ENCODE measurements at regions not wholly inside any gene's neighbourhood (a gene's known extent, or its start where the extent isn't known, plus 50 kb on each side); places are given as distances from the start of the nearest gene placed in this dataset.

DNA sequence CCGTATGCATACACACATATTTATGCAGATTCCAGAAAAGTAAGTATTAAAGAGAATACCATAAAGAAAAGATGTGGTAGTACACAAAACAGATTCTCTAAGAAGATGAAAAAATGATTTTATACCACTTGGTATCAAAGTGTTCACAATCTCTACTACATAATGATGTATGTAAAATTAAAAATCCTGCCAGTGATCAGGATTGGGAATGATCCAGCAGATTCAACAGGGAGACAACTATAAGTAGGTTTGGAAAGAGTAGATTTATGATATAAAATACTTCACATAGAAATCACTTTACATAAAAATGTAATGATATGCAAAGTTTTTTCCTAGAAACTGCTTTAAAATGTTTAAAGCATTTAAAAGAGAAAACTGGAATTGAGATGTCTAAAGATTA lies 447.0 kb downstream of the CNTNAP4 start:
- DNase-seq: no peak

DNA sequence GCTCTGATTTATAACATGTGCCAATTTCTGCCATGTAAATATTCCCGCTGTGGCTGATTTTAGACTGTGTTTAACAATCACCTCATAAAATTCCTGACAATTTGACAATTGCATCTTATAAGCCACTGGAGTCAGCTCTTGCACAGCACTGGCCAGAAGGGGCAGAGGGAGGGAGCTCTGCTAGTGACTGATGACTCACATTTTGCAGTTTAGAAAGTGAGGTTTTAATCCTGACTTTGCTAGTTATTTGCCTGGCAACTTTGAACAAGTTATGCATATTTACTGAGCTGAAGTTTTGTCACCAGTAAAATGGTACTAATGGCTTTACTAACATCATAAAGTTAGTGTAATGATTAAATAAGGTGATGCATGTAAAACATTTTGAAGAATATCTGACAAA lies 452.3 kb downstream of the CNTNAP4 start:
- DNase-seq: no peak

DNA sequence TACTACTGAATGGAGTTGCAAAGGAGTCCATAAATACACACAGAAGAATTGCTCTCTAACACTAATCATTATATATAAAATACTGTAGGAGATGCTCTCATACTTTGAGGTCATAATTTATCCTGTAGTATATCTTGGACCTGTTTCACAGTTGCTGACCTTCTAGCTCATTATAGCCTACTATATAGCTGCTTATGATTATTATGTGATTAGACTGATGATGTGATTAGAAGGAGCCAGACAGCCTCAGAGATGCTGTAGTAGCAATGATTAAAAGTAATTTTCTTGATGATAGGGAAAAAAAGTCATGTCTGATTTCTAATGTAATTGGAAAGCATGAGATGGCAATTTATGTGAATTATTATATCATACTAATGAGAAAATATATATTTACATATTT lies 455.7 kb downstream of the CNTNAP4 start:
- no peak for DNase-seq

DNA sequence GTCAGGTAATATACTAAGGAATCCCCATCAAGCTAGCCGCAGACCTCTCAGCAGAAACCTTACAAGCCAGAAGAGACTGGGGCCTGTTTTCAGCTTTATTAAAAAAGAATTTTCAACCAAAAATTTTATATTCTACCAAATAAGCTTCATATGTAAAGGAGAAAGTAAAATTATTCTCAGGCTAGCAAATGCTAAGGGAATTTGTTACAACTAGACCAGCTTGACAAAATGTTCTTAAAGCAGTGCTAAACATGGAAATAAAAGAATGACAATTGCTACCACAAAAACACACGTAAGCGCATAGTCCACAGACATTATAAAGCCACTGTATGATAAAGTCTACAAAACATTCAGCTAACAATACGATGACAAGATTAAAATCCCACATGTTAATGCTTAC lies 449.4 kb upstream of the MON1B start:
- DNase-seq: no peak

DNA sequence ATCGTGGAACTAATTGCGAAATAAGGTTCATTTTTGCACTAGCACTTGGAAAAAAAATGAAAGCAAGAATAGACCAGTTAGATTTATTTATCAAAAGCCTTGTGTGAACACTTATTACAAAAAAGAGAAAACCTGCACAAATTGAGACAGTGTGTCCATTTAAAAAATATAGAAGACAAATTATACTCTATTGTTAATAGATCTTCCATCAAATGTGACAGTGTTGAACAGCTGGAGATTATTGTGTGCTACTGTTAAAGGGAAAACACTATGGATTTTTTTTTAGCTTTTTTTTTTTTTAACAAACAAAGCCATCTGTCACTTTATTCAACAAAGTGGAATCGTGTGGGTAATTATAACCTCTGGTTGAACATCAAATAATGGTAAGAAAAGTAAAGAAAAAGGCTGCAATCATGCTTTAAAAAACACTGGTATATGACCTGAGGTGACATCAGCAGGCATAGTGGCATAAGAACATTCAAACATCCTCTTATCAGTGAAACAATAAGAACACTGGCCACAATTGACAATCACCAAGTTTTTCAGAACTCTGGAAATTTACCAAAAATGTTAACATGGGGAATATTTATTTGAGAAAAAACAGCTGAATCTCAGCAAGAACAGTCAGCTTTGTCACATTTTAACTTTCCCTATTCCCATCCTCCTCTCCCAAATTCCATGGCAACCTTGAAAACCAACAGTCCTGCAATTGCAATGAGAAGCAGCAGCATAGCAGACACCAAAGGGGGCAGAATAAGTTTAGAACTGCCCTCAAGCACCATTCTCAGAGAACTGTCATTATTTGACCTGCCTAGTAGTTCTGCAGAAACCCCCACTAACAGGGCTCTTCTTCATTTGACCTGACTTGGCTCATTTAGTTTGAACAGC lies 442.3 kb upstream of the MON1B start:
- no peak for DNase-seq

DNA sequence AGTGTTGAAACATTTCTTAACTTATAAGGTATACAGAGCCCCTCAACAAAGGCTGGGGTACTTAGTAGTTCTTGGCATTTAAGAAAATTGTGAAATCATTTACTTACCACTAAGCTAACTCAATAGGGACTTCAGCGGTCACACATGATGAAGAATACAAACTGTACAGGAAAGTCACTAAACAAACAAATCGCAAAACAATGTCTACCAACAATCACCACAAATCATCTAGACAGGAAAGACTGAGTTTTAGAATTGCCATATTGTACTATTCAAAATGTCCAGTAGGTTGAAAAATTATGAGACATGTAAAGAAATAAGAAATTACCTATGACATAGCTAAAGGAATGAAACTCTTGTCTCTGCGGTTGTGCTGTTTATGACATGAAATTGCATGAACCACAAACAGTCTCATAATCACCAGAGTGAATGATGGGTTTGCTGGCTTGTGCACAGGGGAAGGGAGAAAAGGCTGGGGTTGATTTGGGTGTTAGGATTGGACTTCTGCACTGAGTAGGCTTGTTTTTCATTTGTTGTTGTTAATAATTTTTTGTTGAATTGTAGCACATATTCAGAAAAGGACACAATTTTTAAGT lies 441.1 kb upstream of the MON1B start:
- no peak for DNase-seq

DNA sequence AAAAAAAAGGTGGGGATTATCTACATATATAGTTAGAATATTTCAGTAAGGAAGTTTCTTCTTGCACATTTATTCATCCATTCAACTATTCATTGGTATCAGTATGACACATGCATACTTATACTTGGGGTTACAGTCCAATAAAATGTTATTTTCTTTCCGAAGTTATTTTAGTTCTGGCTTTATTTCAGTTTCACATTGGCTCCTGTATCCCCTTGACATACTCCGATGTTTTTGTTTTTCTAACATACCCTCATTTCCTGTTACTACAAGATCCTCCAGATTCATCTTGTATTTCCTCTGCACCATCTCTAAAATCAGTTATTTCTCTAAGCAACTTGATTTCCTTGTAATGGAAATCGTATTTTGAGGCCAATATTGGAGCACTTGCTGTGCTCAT lies 435.5 kb upstream of the MON1B start:
- DNase-seq: no peak

DNA sequence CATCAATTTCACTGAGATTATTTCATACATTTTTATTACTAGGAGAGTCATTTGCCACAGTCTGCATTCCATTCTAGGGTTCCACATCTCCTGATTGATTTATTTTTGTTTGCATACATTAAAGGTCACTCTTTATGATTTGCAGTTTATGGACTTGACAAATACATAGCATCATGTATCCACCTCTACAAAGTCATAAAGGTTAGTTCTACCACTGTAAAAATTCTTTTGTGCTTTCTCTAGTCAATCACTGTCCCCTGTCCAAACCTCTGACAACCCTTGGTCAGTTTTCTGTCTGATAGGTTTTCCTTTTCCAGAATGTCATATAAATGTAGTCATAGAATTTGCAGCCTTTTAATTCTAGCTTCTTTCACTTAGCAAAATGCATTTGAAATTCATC lies 434.6 kb upstream of the MON1B start:
- DNase-seq: no peak

DNA sequence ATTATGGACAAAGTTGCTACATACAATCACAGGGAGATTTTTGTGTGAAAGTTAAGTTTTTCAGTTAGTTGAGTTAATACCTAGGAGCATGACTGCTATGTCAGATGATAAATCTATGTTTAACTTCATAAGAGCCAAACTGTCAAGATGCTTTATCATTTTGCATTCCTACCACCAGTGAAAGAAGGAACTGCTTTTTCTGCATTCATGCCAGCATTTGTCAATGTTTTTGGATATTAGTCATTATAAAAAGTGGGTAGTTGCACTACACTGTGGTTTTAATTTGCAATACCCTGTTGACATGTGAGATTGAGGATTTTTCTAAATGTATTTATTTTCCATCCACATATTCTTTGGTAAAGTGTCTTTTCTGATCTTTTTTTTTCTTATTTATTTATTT lies 434.0 kb upstream of the MON1B start:
- DNase-seq: no peak

DNA sequence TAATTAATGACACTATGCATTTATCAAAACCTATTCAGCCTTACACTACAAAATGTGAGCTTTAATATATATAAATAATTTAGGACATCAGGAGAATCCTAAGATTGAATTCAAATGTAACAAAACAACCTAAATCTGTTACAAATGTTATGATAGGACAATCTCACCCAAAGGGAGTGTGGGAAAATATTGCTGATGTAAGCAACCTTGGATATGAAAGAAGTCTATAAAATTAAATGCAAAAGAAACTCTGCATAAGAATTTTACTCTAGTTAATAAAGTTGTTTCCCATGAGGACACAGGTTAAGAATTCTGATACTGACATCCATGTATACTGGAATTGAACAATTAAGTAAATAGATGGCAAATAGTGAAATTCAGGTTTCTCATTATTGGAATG lies 424.5 kb upstream of the MON1B start:
- DNase-seq: no peak

DNA sequence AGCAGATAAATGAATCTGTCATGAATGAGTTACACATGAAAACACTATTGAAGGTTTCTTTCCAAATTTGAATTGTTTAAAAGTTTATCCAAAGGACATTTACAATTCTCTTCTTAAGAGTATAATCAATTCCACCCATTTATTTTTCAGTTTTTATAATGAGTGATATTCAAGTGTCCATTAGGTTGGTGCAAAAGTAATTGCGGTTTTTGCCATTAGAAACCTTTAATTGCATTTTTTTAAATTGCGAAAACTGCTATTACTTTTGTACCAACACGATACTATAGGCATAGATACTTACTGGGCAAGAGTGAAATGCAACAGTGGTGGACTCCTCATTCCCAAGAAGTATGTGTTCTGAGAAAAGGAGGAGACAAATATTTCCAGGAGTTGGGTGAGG lies 422.7 kb upstream of the MON1B start:
- no peak for DNase-seq

DNA sequence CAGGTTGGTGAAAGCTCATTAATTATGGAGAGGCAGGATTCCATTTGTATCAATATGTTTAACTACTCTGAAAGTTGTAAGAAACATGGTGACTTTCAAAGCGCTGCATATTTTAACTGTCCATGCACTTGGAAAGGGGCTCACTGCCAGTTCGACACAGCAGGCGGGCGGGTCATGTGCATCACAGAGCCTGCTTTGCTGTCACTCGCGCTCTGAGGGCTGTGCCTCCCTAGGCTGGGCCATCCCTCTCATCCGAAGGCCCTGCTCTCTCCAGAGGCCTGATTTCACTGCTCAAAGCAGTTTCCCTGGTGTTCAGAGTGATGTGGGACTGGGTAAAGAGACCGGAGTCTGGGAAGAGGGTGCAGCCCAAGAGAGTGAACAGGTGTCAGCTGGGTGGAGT lies 422.0 kb upstream of the MON1B start:
- DNase-seq: no peak

DNA sequence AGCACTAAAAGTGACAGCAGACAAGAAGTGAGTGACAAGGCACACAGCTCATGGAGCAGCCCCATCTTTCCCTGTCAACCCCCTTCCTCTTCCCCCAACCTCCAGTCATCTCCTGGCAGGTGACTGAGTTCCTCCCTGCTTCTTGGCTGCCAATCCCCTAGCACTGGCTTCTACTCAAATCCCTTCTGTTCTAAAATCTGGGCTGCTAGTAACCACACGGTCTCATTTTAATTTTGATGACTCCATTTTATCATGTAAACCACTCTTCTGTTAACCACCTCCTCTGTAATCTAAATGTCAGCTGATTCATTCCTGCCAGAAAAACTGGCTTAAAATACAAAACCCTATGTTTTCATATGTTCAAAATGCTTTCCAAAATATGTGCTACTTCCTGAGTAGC lies 419.8 kb upstream of the MON1B start:
- no peak for DNase-seq

DNA sequence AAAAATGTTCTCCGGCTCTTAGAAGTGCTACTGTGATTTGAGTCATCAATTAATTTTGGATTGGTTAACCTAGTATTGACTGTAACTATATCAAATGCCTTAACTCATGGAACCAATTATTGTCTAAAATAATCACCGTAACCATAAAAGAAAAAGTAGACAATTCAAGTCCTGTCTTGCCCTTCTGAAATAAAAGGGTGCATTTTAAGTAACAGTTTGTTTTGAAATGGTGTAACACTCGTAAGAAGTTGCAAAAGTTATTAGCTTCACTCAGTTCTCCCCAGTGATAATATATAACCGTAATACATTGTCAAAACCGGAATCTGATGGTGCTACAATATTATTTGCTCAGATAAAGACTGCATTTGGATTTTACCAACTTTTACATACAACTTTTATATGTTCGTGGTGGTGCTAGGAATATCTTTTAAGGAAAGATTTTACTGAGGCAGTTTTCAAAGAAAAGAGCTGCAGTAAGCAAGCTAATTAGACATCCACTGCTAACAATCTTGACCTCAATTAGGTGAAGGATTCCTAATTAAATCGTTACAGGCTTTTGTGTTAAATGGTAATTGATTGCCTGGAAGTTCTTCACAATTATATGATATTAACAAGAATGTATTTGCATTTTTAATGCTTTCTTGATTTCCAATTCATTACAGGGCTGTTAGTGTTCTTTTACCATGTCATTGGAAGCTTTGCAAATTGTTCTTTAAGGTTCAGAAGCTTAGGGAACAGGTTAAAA lies 413.1 kb upstream of the MON1B start:
- no peak for DNase-seq

DNA sequence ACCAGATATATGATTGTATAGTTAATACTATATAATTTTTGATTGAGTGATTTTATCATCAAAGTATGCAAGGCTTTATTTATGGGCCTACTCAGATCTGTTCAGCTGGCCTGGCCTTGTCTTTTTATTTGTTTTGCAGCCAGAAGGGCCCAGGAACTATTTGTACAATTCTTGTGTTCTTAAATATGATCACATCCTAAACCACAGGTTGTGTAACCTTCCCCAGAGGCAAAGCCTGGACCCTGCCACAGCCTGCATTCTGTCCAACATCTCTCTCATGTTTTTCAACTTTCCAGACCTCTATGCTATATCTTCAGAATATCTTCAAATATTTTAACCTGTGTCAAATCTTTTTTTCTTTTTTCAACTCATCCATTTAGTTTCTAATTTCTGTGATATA lies 410.4 kb upstream of the MON1B start:
- no peak for DNase-seq

DNA sequence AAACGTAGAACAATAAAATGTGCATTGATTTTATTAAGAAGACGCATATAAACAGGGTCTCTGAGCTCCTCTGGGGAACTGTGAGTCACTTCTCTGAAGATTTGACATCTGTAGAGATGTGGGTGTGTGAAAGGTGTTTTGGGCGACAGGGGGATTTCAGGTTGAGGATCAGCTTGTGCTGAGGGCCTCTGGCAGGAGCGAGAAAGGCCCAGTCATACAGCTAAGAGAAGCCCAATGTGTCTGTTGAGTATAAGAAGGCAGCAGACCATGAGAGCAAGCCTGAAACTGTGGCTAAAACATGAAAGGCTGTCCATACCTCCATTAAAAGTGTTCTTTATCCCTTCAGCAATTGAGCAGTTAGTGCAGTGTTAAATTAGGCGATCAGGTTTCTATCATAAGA lies 406.5 kb upstream of the MON1B start:
- no peak for DNase-seq

DNA sequence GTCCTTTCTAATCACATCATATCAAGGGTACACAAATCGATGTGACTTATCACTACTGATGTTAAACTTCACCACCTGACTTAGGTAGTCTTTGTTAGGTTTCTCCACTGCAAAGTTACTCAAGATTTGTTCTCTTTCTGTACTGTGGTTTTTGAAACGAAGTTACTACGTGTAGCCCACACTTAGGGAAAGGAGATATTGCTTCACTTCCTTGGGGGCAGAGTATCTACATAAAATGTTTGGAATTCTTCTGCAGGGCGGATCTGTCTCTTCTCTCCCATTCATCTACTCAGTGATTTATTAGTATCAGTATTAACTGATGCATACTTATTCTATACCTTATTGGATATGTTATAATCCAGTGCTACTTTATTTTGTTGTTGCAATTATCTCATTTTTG lies 403.6 kb upstream of the MON1B start:
- no peak for DNase-seq

DNA sequence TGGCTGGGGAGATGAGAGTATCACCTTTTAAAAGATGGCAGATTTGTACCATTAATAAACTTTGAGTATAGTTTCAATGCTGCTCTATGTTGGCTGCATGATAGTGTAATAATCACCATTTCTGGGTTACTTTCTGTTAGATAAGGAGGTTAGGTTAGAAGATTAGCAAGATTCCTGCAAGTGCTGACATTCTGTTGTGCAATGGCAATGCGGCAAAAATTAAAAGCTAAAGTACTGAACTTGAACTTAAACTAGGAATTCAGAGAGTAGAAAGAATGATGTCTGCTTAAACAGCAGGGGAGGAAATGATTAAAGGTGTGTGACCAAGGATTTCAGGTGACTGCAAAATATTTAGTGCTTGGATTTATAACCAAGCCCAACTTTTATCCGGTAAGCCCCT lies 399.8 kb upstream of the MON1B start:
- DNase-seq: no peak

DNA sequence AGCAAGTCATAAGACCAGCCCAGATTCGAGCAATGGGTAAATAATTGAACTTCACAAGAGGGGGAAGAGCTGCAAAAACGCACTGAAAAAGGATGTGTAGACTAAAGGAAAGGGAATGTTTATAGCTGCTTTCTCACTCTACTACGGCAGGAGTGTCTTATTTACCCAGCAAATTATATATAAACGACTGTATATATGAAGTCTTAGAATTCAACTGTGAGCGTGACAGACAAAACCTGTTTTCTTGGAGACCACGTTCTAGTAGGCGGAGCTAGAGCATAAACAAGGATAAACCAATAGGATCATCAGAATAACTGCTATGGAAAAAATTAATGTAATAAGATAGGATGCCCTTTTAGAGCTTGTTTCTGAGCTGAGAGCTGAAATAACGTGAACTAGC lies 394.6 kb upstream of the MON1B start:
- no peak for DNase-seq

DNA sequence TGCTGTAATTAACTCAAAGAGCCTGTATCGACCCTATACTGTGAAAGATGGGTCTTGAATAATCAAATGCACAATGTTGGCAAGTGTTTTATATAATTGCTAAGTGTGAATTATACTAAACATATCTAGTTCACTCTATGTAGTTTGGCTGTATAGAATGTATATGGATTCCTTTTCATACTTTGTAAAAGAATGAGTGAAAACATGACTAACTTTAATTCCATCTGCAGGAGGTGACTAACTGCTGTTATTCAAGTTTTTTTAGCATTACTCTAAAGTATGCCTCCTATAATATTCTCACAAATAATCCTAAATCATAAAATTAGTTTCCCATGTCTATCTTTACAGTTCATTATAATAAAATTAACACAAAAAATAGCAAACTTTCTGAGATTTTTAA lies 394.0 kb upstream of the MON1B start:
- DNase-seq: no peak

DNA sequence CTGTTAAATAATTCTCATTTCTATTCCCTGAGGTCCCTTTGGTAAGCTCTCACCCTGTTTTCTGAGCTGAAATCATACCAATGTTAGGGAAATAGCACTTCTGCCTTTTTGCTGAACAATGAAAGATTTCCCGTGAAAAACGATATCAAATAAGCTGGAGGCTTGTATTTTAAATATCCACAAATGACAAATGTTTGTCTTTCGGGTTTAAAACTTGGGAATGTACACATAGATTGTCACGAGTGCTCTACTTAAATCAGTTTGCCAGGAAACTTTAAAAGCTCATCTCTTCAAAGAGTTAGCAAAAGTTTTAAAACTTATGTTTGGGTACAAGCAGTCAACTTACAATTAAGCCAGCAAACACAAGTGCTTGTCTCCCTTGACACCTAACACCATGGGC lies 393.5 kb upstream of the MON1B start:
- DNase-seq: no peak

DNA sequence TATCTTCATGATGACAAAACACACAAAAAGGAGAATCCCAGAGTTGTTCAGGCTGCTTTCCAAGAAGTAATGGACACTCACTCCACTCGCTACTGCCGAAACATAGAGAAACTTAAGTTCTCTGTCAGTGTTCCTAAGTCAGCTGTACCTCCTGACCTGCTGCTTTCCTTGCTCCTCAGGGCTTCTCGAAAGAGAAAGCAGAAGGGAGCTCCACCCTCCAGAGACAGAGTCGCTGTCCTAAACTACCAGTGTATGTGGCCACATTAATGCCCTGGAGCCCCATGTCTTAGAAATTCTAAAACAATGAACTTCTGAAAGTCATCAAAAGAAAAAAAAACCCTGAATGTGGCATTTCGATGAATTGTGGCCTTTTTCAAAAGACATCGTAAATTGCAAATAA lies 390.8 kb upstream of the MON1B start:
- no peak for DNase-seq

DNA sequence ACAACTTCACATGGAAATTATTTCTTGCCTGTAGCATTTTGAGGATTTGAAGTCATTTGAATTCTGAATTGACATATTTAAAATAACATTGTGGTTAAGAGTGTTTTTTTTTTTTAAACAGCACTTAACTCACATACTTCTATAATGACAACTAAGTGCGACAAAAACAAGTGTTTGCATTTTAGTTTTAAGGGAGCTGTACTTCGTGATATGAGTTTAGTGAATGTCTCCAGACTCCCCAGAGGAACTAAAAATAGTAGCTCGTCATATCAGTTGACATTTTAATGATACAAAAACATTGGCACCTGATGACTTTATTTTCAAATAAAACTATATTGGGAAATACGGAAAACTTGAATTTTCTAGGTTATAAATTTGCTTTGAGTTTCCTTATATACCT lies 389.6 kb upstream of the MON1B start:
- DNase-seq: no peak

DNA sequence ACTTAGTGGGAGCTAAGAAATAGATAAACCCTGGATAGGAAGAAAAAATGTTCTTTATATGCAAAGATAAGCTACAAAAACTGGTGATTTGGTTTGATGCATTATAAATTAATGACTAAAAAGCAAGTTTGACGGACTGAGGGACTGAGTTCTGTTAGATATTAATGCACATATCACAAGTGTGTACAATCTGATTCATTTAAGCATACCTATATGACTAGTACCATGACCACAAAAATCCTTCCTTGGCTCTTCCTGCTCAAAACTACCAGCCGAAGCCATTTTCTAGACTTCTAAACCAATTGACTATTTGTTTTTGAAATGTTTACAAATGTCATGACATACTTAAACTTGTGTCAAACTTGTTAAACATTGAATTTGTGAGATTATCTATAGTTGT lies 374.5 kb upstream of the MON1B start:
- DNase-seq: no peak

Measured in SW 1271 (cell line).